ENCODE measurements at regions not wholly inside any gene's neighbourhood (a gene's known extent, or its start where the extent isn't known, plus 50 kb on each side); places are given as distances from the start of the nearest gene placed in this dataset.

DNA sequence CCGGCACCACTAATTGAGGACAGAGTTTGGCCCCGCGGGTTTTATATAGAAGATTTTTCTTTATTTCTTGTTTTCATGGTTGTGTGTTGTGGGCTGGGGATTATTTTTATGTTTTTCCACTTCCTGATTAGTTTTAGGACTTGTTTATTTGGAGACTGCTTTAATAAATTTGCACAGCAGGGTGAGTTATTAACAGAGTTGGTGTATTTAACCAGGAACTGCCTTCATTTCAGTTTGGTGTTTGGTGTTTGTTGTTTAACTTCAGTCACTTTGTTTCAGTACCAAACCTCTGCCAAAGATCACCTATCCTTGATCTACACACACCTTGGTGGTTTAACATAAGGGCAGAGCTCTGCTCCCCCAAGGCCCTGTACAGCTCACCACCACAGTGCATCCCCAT is 103.5 kb upstream of the LMO4 start:
- TF ChIP-seq POLR2A (IDR thresholded peaks at IDR 0.05) = no peak
- TF ChIP-seq, protein P1, sequence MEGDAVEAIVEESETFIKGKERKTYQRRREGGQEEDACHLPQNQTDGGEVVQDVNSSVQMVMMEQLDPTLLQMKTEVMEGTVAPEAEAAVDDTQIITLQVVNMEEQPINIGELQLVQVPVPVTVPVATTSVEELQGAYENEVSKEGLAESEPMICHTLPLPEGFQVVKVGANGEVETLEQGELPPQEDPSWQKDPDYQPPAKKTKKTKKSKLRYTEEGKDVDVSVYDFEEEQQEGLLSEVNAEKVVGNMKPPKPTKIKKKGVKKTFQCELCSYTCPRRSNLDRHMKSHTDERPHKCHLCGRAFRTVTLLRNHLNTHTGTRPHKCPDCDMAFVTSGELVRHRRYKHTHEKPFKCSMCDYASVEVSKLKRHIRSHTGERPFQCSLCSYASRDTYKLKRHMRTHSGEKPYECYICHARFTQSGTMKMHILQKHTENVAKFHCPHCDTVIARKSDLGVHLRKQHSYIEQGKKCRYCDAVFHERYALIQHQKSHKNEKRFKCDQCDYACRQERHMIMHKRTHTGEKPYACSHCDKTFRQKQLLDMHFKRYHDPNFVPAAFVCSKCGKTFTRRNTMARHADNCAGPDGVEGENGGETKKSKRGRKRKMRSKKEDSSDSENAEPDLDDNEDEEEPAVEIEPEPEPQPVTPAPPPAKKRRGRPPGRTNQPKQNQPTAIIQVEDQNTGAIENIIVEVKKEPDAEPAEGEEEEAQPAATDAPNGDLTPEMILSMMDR (IDR thresholded peaks at IDR 0.05) = no peak

Measured in uterus (tissue), 2 donors.